SK-N-SH (cell line): ENCODE measurements at regions not wholly inside any gene's neighbourhood (a gene's known extent, or its start where the extent isn't known, plus 50 kb on each side); places are given as distances from the start of the nearest gene placed in this dataset.

Experiments used
- CTCF ChIA-PET: fragments of 300-600, 350-600 bp; formaldehyde crosslinking; extraction: SDS; loops from one replicate; lab custom pipeline; 2021; lab: Yijun Ruan, JAX
- POLR2A ChIA-PET: fragments of 350-600 bp; sonication (Branson Sonifier 250); formaldehyde crosslinking; extraction: SDS; loops from one replicate; lab custom pipeline; 2020; ENCODE audit warnings: antibody characterized with exemption, inconsistent platforms; lab: Yijun Ruan, JAX
- DNase-seq: peaks from one replicate; pipeline ENCODE4 v3.0.0; 2012
- H2AFZ ChIP-seq: fragments of 200-600 bp; sonication (generic); 2 replicates; pipeline ENCODE4 v1.8.1; 2016; ENCODE audit warnings: antibody characterized with exemption, mild to moderate bottlenecking, low read depth
- H3F3A ChIP-seq: fragments of 200-600 bp; sonication (generic); replicated peaks from 2 replicates; pipeline ENCODE3; 2016; ENCODE audit warnings: antibody characterized with exemption, mild to moderate bottlenecking; ENCODE audit not compliant: insufficient read depth
- H3K27ac ChIP-seq, 2 experiments: fragments of 200-500 bp in 1 of 2; fragments of 200-600 bp in 1 of 2; sonication (Bioruptor generic) in 1 of 2; sonication (generic), shearing (Covaris generic) in 1 of 2; 2 replicates each; pipeline versions ENCODE4 v1.5.1 to v1.6.1; 2014 to 2016; ENCODE audit warnings: low read depth in 2 of 2, inconsistent platforms in 1 of 2, low read length in 1 of 2, mild to moderate bottlenecking in 1 of 2, mixed read lengths in 1 of 2
- H3K27me3 ChIP-seq: fragments of 200-600 bp; sonication (generic), shearing (Covaris generic); 2 replicates; pipeline ENCODE4 v1.6.1; 2016; ENCODE audit warnings: mixed run types; ENCODE audit not compliant: insufficient read depth
- H3K36me3 ChIP-seq, 2 experiments: fragments of 200-500 bp in 1 of 2; fragments of 200-600 bp in 1 of 2; sonication (Bioruptor generic) in 1 of 2; sonication (generic) in 1 of 2; replicated peaks in 1 of 2; 2 replicates each; pipeline versions ENCODE3 to v1.5.1; 2014 to 2016; ENCODE audit warnings: low read length in 1 of 2, mild to moderate bottlenecking in 1 of 2; ENCODE audit not compliant: insufficient read depth in 2 of 2, control insufficient read depth in 1 of 2
- H3K4me1 ChIP-seq, 2 experiments: fragments of 200-500 bp in 1 of 2; fragments of 200-600 bp in 1 of 2; sonication (Bioruptor generic) in 1 of 2; sonication (generic), shearing (Covaris generic) in 1 of 2; 2 replicates each; pipeline versions ENCODE4 v1.5.1 to v1.6.1; 2014 to 2016; ENCODE audit warnings: low read depth in 1 of 2, low read length in 1 of 2, mixed run types in 1 of 2; ENCODE audit not compliant: insufficient read depth in 2 of 2, control insufficient read depth in 1 of 2
- H3K4me2 ChIP-seq: fragments of 200-600 bp; sonication (generic), shearing (Covaris generic); 2 replicates; pipeline ENCODE4 v1.6.1; 2017; ENCODE audit warnings: mixed run types
- H3K4me3 ChIP-seq, 2 experiments: fragments of 200-500 bp in 1 of 2; fragments of 200-600 bp in 1 of 2; sonication (Bioruptor generic) in 1 of 2; sonication (generic), shearing (Covaris generic) in 1 of 2; 2 replicates each; pipeline versions ENCODE4 v1.5.1 to v1.8.1; 2014 to 2016; ENCODE audit warnings: low read depth in 2 of 2, inconsistent platforms in 1 of 2, low read length in 1 of 2, mild to moderate bottlenecking in 1 of 2, mixed read lengths in 1 of 2, moderate library complexity in 1 of 2
- H3K79me2 ChIP-seq: fragments of 200-600 bp; sonication (generic); 2 replicates; pipeline ENCODE4 v1.8.1; 2017; ENCODE audit warnings: mild to moderate bottlenecking; ENCODE audit not compliant: insufficient read depth
- H3K9ac ChIP-seq: fragments of 200-600 bp; sonication (generic); 2 replicates; pipeline ENCODE4 v1.6.1; 2017; ENCODE audit warnings: mixed run types
- H3K9me2 ChIP-seq: fragments of 200-600 bp; sonication (generic); 2 replicates; pipeline ENCODE4 v1.6.1; 2017; ENCODE audit warnings: mixed run types
- H3K9me3 ChIP-seq: fragments of 200-600 bp; sonication (generic); 2 replicates; pipeline ENCODE4 v1.6.1; 2017; ENCODE audit warnings: mixed run types, mild to moderate bottlenecking, moderate library complexity
- H4K20me1 ChIP-seq: fragments of 200-600 bp; sonication (generic); 2 replicates; pipeline ENCODE4 v1.6.1; 2017; ENCODE audit warnings: mild to moderate bottlenecking, mixed run types; ENCODE audit not compliant: insufficient read depth
- GATA2 ChIP-seq: sonication (generic); formaldehyde crosslinking; IDR thresholded peaks from 2 replicates; pipeline ENCODE4 v1.5.0; 2020; ENCODE audit warnings: mild to moderate bottlenecking, missing genetic modification reagents
- JUND ChIP-seq: IDR thresholded peaks from 2 replicates; pipeline ENCODE4 v1.4.0; 2012
- MEF2A ChIP-seq: IDR thresholded peaks from 2 replicates; pipeline ENCODE4 v1.4.0; 2012; ENCODE audit warnings: low read depth, borderline replicate concordance
- NRF1 ChIP-seq: IDR thresholded peaks from 2 replicates; pipeline ENCODE4 v1.6.1; 2012; ENCODE audit warnings: low read depth, mild to moderate bottlenecking, low read length
- RAD21 ChIP-seq: IDR thresholded peaks from 2 replicates; pipeline ENCODE4 v1.6.1; 2012; ENCODE audit warnings: mild to moderate bottlenecking, low read length
- RFX5 ChIP-seq: IDR thresholded peaks from 2 replicates; pipeline ENCODE4 v1.6.1; 2012; ENCODE audit warnings: mild to moderate bottlenecking, improper control_type of control experiment, low read length
- SIN3A ChIP-seq: IDR thresholded peaks from 2 replicates; pipeline ENCODE4 v1.6.1; 2012; ENCODE audit warnings: low read depth, mild to moderate bottlenecking, low read length, moderate library complexity, borderline replicate concordance
- TAF1 ChIP-seq: IDR thresholded peaks from 2 replicates; pipeline ENCODE4 v1.6.1; 2012; ENCODE audit warnings: low read depth, mild to moderate bottlenecking, low read length, moderate library complexity, borderline replicate concordance
- TCF12 ChIP-seq: IDR thresholded peaks from 2 replicates; pipeline ENCODE4 v1.4.0; 2012
- TEAD4 ChIP-seq: IDR thresholded peaks from 2 replicates; pipeline ENCODE4 v1.4.0; 2012; ENCODE audit warnings: mild to moderate bottlenecking, borderline replicate concordance; ENCODE audit not compliant: insufficient read depth
- YY1 ChIP-seq: IDR thresholded peaks from 2 replicates; pipeline ENCODE4 v1.4.0; 2012; ENCODE audit warnings: low read depth, mild to moderate bottlenecking
- ZBTB33 ChIP-seq: IDR thresholded peaks from 2 replicates; pipeline ENCODE4 v1.4.0; 2012; ENCODE audit warnings: low read depth, borderline replicate concordance
- WGBS: methylation state at CpG from one replicate; pipeline ENCODE4 v1.1.6; 2017; ENCODE audit warnings: low lambda C conversion rate; 5-methylcytosine and 5-hydroxymethylcytosine counted together
- TF ChIP-seq, protein P1 (sequence below): IDR thresholded peaks from 2 replicates; pipeline ENCODE4 v1.6.1; 2012; ENCODE audit warnings: mild to moderate bottlenecking, low read depth, low read length, moderate library complexity
- TF ChIP-seq, protein P2 (sequence below): fragments of 150-350 bp; IDR thresholded peaks from 2 replicates; pipeline ENCODE4 v1.6.1; 2016; ENCODE audit warnings: mild to moderate bottlenecking, low read depth, low read length
- TF ChIP-seq, protein P3 (sequence below): IDR thresholded peaks from 2 replicates; pipeline ENCODE4 v1.4.0; 2012; ENCODE audit warnings: low read depth, borderline replicate concordance

DNA sequence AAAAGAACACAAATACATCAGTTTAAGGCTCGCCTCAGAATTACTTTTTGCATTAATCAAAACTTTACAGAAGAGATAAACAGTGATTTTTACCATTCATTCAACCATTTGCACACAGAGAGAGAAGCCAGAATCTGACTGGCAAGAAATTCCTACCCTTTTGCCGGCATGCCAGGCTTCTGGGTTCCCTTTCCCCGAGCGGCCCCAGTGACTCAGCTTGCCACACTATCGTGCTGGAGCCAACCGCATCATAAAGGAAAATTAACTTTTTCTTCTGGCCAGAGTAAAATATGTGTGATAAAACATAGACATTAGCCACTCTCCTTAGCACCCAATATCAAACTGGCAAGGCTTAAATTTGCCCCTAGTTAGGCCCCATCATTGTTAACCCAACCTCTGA is 61.8 kb upstream of the IKZF2 start:
- no peak overlapping the region for H3K9ac ChIP-seq
- CTCF ChIA-PET: no interaction called here

DNA sequence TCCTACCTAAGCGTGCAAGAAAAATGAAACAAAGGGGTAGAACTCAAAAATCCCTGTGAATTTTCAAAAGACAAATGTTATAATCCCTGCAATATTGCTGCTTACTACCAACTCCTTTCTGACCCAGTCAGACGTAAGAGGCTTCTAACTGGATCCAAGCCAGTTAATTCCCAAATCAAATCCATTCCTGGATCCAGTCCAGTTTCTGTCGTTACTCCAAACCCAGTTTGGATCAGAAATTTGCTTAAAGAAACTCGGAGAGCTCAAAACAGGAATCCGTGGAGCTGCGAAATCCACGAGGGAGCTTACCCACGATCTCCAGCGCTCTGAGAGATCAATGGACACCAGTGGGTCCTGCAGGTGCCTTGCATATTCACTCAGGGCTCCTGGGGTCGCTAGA is 62.8 kb upstream of the IKZF2 start:
- H3K9ac ChIP-seq: no peak overlapping the region
- no peak overlapping the region for H3K4me3 ChIP-seq
- H3K79me2 ChIP-seq: no peaks in the 10 kb centered on the region
- no peaks in the 10 kb centered on the region for H3K4me1 ChIP-seq
- no peak overlapping the region for H2AFZ ChIP-seq
- no peaks in the 10 kb centered on the region for H3K36me3 ChIP-seq
- no peak for DNase-seq
- H3K27me3 ChIP-seq: no peaks in the 10 kb centered on the region
- H3K9me3 ChIP-seq: no peaks in the 10 kb centered on the region
- no peaks in the 10 kb centered on the region for H4K20me1 ChIP-seq
- WGBS: 69% methylated on average over 10 of the region's 10 CpGs
- no peaks in the 10 kb centered on the region for H3K9me2 ChIP-seq
- TF ChIP-seq JUND (no peak), GATA2 (CRISPR knock-in tag) (no peak), RAD21 (no peak), TAF1 (no peak), NRF1 (no peak), TCF12 (no peak), ZBTB33 (no peak), TEAD4 (no peak), SIN3A (no peak), RFX5 (no peak), YY1 (no peak), MEF2A (no peak)
- TF ChIP-seq, protein P1, sequence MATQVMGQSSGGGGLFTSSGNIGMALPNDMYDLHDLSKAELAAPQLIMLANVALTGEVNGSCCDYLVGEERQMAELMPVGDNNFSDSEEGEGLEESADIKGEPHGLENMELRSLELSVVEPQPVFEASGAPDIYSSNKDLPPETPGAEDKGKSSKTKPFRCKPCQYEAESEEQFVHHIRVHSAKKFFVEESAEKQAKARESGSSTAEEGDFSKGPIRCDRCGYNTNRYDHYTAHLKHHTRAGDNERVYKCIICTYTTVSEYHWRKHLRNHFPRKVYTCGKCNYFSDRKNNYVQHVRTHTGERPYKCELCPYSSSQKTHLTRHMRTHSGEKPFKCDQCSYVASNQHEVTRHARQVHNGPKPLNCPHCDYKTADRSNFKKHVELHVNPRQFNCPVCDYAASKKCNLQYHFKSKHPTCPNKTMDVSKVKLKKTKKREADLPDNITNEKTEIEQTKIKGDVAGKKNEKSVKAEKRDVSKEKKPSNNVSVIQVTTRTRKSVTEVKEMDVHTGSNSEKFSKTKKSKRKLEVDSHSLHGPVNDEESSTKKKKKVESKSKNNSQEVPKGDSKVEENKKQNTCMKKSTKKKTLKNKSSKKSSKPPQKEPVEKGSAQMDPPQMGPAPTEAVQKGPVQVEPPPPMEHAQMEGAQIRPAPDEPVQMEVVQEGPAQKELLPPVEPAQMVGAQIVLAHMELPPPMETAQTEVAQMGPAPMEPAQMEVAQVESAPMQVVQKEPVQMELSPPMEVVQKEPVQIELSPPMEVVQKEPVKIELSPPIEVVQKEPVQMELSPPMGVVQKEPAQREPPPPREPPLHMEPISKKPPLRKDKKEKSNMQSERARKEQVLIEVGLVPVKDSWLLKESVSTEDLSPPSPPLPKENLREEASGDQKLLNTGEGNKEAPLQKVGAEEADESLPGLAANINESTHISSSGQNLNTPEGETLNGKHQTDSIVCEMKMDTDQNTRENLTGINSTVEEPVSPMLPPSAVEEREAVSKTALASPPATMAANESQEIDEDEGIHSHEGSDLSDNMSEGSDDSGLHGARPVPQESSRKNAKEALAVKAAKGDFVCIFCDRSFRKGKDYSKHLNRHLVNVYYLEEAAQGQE: no peak
- TF ChIP-seq, protein P2, sequence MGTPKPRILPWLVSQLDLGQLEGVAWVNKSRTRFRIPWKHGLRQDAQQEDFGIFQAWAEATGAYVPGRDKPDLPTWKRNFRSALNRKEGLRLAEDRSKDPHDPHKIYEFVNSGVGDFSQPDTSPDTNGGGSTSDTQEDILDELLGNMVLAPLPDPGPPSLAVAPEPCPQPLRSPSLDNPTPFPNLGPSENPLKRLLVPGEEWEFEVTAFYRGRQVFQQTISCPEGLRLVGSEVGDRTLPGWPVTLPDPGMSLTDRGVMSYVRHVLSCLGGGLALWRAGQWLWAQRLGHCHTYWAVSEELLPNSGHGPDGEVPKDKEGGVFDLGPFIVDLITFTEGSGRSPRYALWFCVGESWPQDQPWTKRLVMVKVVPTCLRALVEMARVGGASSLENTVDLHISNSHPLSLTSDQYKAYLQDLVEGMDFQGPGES: no peak
- no peak overlapping the region for H3K27ac ChIP-seq
- ChIA-PET CTCF (no interaction called here), POLR2A (no interaction called here)
- H3F3A ChIP-seq: peaks cover 4% of the 10 kb centered on the region
- no peak overlapping the region for H3K4me2 ChIP-seq

More for the DNA sequence above, 61.8 kb upstream of the IKZF2 start:
- Histone ChIP-seq H2AFZ (no peak overlapping the region), H3K36me3 (no peaks in the 10 kb centered on the region), H3K27ac (no peak overlapping the region), H3F3A (peaks cover 4% of the 10 kb centered on the region), H3K9me3 (no peaks in the 10 kb centered on the region), H3K4me2 (no peak overlapping the region), H4K20me1 (no peaks in the 10 kb centered on the region), H3K79me2 (no peaks in the 10 kb centered on the region), H3K4me1 (no peaks in the 10 kb centered on the region), H3K27me3 (no peaks in the 10 kb centered on the region), H3K4me3 (no peak overlapping the region), H3K9me2 (no peaks in the 10 kb centered on the region)
- TF ChIP-seq, protein P3, sequence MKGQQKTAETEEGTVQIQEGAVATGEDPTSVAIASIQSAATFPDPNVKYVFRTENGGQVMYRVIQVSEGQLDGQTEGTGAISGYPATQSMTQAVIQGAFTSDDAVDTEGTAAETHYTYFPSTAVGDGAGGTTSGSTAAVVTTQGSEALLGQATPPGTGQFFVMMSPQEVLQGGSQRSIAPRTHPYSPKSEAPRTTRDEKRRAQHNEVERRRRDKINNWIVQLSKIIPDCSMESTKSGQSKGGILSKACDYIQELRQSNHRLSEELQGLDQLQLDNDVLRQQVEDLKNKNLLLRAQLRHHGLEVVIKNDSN: no peak
- WGBS: 95% methylated on average over 6 of the region's 6 CpGs
- POLR2A ChIA-PET: no interaction called here
- DNase-seq: no peak
